Thyroid gland (tissue), 4 donors: ENCODE measurements at regions not wholly inside any gene's neighbourhood (a gene's known extent, or its start where the extent isn't known, plus 50 kb on each side); places are given as distances from the start of the nearest gene placed in this dataset.

Experiments
- DNase-seq, 2 donors: peaks; one replicate each; pipeline ENCODE4 v3.0.0-alpha.2; 2019
- H3K27ac ChIP-seq, 3 donors: fragments of 200-600 bp; sonication (generic); 1 replicate in 2 of 3; 2 replicates in 1 of 3; pipeline ENCODE4 v1.5.1; 2016 to 2019; ENCODE audit warnings: mild to moderate bottlenecking in 1 of 3, moderate library complexity in 1 of 3
- H3K27me3 ChIP-seq: fragments of 200-600 bp; sonication (generic); one replicate; pipeline ENCODE4 v1.5.1; 2019
- H3K36me3 ChIP-seq, 2 donors: fragments of 200-600 bp; sonication (generic); one replicate each; pipeline ENCODE4 v1.5.1; 2016 to 2019
- H3K4me1 ChIP-seq, 2 donors: fragments of 200-600 bp; sonication (generic); one replicate each; pipeline ENCODE4 v1.5.1; 2017 to 2019
- H3K4me3 ChIP-seq, 3 donors: fragments of 200-600 bp; sonication (generic); replicated peaks in 1 of 3; 1 replicate in 2 of 3; 2 replicates in 1 of 3; pipeline ENCODE4 v1.5.1; 2016; ENCODE audit warnings: mild to moderate bottlenecking in 1 of 3
- H3K9me3 ChIP-seq: fragments of 200-600 bp; sonication (generic); one replicate; pipeline ENCODE4 v1.5.1; 2017
- POLR2A ChIP-seq, 2 donors: fragments of 450-650 bp; IDR thresholded peaks; one replicate each; pipeline ENCODE4 v1.6.1; 2017; ENCODE audit warnings: antibody characterized with exemption in 2 of 2, mild to moderate bottlenecking in 2 of 2, moderate library complexity in 1 of 2
- WGBS, 2 donors: methylation state at CpG; one replicate each; pipeline ENCODE4 v1.1.5; 2017; 5-methylcytosine and 5-hydroxymethylcytosine counted together
- intact Hi-C: fragments of 100-400 bp; cut with DNase I; formaldehyde crosslinking; loops from one replicate; pipeline ENCODE4 v1.15.1; 2023
- TF ChIP-seq, protein P1 (sequence below), 6 experiments: fragments of 200-600 bp in 3 of 6; fragments of 450-650 bp in 3 of 6; sonication (generic) in 3 of 6; IDR thresholded peaks; one replicate each; pipeline ENCODE4 v1.5.1; 2016 to 2019; ENCODE audit warnings: antibody characterized with exemption in 6 of 6, mild to moderate bottlenecking in 2 of 6, inconsistent platforms in 1 of 6, moderate library complexity in 1 of 6

DNA sequence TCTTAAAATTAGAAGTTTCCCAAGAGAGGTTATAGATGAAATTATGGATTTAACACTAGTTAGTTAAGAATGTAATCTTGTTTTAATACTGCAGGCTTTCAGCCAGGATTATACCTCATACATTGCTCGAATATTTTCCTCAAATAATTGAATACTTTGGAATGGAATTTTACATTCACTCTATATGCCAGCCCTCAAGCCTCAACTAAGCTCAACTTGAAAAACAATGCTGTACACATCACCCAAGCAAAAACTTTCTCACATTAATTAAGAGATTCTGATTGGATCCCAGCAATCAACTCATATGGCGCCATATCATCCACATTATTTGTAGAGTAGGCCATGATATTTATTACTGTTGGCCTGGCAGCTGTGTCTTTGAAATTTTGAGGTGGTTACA, 710.7 kb upstream of the ADAMTS5 start:
- no peak for TF ChIP-seq POLR2A (IDR thresholded peaks at IDR 0.05)
- TF ChIP-seq, protein P1, sequence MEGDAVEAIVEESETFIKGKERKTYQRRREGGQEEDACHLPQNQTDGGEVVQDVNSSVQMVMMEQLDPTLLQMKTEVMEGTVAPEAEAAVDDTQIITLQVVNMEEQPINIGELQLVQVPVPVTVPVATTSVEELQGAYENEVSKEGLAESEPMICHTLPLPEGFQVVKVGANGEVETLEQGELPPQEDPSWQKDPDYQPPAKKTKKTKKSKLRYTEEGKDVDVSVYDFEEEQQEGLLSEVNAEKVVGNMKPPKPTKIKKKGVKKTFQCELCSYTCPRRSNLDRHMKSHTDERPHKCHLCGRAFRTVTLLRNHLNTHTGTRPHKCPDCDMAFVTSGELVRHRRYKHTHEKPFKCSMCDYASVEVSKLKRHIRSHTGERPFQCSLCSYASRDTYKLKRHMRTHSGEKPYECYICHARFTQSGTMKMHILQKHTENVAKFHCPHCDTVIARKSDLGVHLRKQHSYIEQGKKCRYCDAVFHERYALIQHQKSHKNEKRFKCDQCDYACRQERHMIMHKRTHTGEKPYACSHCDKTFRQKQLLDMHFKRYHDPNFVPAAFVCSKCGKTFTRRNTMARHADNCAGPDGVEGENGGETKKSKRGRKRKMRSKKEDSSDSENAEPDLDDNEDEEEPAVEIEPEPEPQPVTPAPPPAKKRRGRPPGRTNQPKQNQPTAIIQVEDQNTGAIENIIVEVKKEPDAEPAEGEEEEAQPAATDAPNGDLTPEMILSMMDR (IDR thresholded peaks at IDR 0.05), result no peak
- WGBS, 2 donors, result 50 to 73% methylated on average over 2 of the region's 2 CpGs
- intact Hi-C loops, result no loop called here
- Histone ChIP-seq H3K9me3 (no peaks in the 10 kb centered on the region), H3K4me3 (no peak overlapping the region), H3K36me3 (no peaks in the 10 kb centered on the region), H3K4me1 (no peaks in the 10 kb centered on the region), H3K27me3 (no peaks in the 10 kb centered on the region), H3K27ac (no peak overlapping the region)
- DNase-seq, result no peak

DNA sequence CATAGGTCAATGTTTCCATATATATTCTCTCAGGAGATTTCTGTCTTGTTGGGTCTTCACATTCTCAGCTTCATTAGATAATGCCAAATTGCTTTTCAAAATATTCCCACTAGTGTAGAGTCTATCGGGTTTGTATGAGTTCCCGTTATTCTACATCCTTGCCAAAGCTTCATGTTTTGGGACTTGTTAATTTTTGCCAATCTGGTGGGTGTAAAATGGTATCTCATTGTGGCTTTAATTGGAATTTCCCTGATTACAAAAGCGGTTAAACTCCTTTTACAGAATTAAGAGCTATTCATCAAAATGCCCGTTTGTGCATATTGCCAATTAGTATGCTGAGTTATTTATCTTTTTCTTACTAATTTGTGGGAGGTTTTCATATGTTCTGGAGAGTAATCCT, 708.4 kb upstream of the ADAMTS5 start:
- TF ChIP-seq, protein P1 (IDR thresholded peaks at IDR 0.05), result no peak
- TF ChIP-seq POLR2A (IDR thresholded peaks at IDR 0.05), result no peak
- Histone ChIP-seq H3K27me3 (no peaks in the 10 kb centered on the region), H3K4me3 (no peak overlapping the region), H3K4me1 (no peaks in the 10 kb centered on the region), H3K36me3 (no peaks in the 10 kb centered on the region), H3K9me3 (no peaks in the 10 kb centered on the region), H3K27ac (no peak overlapping the region)
- 85% methylated on average over 4 of the region's 4 CpGs for WGBS, 2 donors
- no peak for DNase-seq
- intact Hi-C loops, result no loop called here

DNA sequence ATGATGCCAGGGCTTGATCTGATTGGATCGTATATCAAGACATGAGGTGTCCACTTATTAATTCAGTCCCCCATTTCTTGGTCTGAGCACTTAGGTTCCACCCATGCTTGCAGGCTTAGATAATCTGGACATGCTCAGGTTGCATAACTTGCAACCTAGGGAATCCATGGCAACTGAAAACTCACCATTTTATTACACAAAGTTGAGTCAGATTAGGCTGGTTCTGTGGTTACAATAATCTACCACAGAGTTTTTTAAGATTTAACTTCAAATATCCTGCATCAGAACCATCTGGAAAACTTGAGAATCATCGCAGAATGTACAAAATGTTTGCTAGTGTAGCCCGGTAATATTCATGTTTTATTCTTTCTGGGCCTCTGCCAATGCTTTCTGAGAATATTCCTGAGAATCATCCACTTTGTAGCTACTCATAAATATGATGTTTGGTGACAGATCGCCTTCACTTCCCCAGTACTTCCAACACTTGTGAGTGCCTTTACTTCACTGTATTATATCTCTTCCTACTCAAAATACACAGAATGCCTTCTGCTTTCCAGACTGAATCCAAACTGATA, 707.2 kb upstream of the ADAMTS5 start:
- WGBS, 2 donors, result 87 to 89% methylated on average over 4 of the region's 4 CpGs
- Histone ChIP-seq H3K27ac (no peak overlapping the region), H3K9me3 (no peaks in the 10 kb centered on the region), H3K27me3 (no peaks in the 10 kb centered on the region), H3K4me3 (no peak overlapping the region), H3K36me3 (no peaks in the 10 kb centered on the region), H3K4me1 (no peaks in the 10 kb centered on the region)
- intact Hi-C loops, result no loop called here
- TF ChIP-seq POLR2A (IDR thresholded peaks at IDR 0.05), result no peak
- TF ChIP-seq, protein P1 (IDR thresholded peaks at IDR 0.05), result no peak
- no peak for DNase-seq

DNA sequence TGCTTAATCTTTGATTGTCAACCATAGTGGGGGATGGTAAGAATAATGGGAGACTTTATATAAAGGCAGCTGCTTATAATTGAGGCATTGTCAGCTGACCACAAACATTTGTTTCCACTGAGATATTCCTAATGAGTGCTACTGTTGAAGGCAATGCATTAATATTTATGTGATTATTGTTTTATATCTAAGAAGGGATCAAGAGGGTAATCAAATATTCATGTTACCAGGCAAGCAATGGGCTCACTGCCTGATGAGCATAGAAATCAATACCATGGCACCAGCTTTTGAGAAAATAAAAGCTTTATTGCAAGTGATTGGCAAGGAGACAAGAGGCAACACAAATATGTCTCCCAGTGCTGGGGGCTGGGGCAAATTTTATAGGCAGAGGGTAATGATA, 706.7 kb upstream of the ADAMTS5 start:
- TF ChIP-seq, protein P1 (IDR thresholded peaks at IDR 0.05), result no peak
- no peak for TF ChIP-seq POLR2A (IDR thresholded peaks at IDR 0.05)
- no peaks in the 10 kb centered on the region for H3K4me1 ChIP-seq
- H3K4me3 ChIP-seq, result no peak overlapping the region
- no peak for DNase-seq
- no peaks in the 10 kb centered on the region for H3K27me3 ChIP-seq
- H3K27ac ChIP-seq, result no peak overlapping the region
- intact Hi-C loops, result no loop called here
- no peaks in the 10 kb centered on the region for H3K36me3 ChIP-seq
- no peaks in the 10 kb centered on the region for H3K9me3 ChIP-seq

DNA sequence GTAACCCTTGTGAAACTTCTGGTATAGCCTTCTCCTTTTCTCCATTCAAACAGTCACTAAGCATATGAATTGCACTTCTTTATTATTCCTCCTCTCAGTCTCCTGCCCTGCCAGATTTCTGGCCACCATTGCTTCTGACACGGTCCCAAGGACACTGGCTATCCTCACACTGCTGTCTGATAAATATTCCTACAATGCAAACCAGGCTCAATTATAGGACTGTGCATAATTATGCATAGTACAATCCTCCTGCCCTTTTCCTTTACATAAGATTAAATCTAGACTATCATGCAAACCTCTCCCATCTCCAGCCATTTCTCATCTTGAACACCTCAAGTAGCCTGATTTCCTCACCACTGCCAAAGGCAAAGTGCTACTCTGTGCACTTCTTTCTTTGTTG, 704.3 kb upstream of the ADAMTS5 start:
- WGBS, 2 donors, result 68 to 73% methylated on average over 1 of the region's 1 CpG

More for the DNA sequence above, 704.3 kb upstream of the ADAMTS5 start:
- no peak overlapping the region for H3K4me3 ChIP-seq
- TF ChIP-seq, protein P1 (IDR thresholded peaks at IDR 0.05), result no peak
- TF ChIP-seq POLR2A (IDR thresholded peaks at IDR 0.05), result no peak
- intact Hi-C loops, result no loop called here
- DNase-seq, result no peak
- no peaks in the 10 kb centered on the region for H3K9me3 ChIP-seq
- H3K27ac ChIP-seq, result no peak overlapping the region
- no peaks in the 10 kb centered on the region for H3K36me3 ChIP-seq
- no peaks in the 10 kb centered on the region for H3K27me3 ChIP-seq
- H3K4me1 ChIP-seq, result no peaks in the 10 kb centered on the region
